ENCODE measurements at regions not wholly inside any gene's neighbourhood (a gene's known extent, or its start where the extent isn't known, plus 50 kb on each side); places are given as distances from the start of the nearest gene placed in this dataset.

GRCh38 chr5:74409166-74409706 lies 231.3 kb downstream of the ENC1 start (continued):
- no peak for TF ChIP-seq CHD7 (IDR thresholded peaks at IDR 0.05; ENCODE audit: insufficient replicate concordance, low read length)
- TF ChIP-seq POU5F1 (IDR thresholded peaks at IDR 0.05; ENCODE audit: low read depth, low read length): no peak
- TF ChIP-seq, protein P1, sequence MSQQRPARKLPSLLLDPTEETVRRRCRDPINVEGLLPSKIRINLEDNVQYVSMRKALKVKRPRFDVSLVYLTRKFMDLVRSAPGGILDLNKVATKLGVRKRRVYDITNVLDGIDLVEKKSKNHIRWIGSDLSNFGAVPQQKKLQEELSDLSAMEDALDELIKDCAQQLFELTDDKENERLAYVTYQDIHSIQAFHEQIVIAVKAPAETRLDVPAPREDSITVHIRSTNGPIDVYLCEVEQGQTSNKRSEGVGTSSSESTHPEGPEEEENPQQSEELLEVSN (IDR thresholded peaks at IDR 0.05): no peak
- TF ChIP-seq, protein P2, sequence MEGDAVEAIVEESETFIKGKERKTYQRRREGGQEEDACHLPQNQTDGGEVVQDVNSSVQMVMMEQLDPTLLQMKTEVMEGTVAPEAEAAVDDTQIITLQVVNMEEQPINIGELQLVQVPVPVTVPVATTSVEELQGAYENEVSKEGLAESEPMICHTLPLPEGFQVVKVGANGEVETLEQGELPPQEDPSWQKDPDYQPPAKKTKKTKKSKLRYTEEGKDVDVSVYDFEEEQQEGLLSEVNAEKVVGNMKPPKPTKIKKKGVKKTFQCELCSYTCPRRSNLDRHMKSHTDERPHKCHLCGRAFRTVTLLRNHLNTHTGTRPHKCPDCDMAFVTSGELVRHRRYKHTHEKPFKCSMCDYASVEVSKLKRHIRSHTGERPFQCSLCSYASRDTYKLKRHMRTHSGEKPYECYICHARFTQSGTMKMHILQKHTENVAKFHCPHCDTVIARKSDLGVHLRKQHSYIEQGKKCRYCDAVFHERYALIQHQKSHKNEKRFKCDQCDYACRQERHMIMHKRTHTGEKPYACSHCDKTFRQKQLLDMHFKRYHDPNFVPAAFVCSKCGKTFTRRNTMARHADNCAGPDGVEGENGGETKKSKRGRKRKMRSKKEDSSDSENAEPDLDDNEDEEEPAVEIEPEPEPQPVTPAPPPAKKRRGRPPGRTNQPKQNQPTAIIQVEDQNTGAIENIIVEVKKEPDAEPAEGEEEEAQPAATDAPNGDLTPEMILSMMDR (IDR thresholded peaks at IDR 0.05; ENCODE audit: control extremely low read depth in 1 of 3, insufficient read depth in 1 of 3, low read depth in 1 of 3, low read length in 3 of 3): no peak
- TF ChIP-seq SAP30 (IDR thresholded peaks at IDR 0.05; ENCODE audit: insufficient read depth, insufficient replicate concordance, low read length): no peak
- TF ChIP-seq CREB1 (IDR thresholded peaks at IDR 0.05): no peak
- TF ChIP-seq RFX5 (IDR thresholded peaks at IDR 0.05; ENCODE audit: borderline replicate concordance, low read depth, low read length): no peak
